GM12892 (cell line): ENCODE measurements at regions not wholly inside any gene's neighbourhood (a gene's known extent, or its start where the extent isn't known, plus 50 kb on each side); places are given as distances from the start of the nearest gene placed in this dataset.

Experiments used
- POLR2A ChIP-seq: IDR thresholded peaks from 2 replicates; pipeline ENCODE4 v1.6.1; 2011; ENCODE audit warnings: low read depth, low read length, control low read depth
- POLR2AphosphoS5 ChIP-seq: IDR thresholded peaks from 2 replicates; pipeline ENCODE4 v1.6.1; 2011; ENCODE audit warnings: low read depth, low read length, control low read depth

DNA sequence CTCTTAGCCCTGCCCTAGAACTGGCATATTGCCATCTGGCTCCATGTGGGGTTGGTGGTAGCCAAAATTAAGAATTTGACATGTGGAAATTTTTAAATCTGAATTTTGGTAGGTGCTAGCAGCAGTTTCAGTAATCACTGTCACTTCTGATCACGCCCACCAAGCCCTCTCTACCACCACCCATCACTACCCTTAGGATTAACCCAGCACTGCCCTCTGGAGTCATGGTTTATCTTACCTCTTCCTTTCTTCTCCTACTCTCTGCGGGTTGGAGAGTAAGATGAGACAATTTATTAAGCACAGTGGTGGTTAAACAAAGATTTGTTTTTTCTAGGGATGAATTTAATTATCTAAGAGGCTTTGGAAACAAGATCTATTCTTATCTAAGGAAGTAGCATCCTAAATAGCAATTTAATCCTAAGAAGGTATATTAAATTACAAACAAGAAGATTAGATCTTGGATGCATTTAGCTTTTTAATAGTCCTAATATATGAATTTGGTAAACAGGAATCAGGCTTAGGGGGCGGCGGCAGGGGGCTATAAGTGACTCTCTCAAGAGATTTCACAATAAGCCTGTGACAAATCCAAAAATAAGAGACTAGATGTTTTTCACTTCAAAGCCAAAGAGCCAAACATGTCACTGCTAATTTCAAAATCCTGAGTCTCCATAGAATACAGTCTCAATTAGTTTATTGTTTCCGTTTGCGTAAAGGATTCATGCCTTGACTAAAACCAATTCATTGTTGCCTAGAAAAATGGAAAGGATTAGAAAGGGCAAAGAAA is 498.4 kb upstream of the UBE2E2 start:
- TF ChIP-seq POLR2A: no peak
- no peak for TF ChIP-seq POLR2AphosphoS5
